Mononuclear cell (primary cell): ENCODE measurements at regions not wholly inside any gene's neighbourhood (a gene's known extent, or its start where the extent isn't known, plus 50 kb on each side); places are given as distances from the start of the nearest gene placed in this dataset.

ENCODE experiments used
- H3K27me3 ChIP-seq: 2 replicates; pipeline ENCODE4 v1.6.0; 2011; ENCODE audit warnings: low read length, control low read depth; ENCODE audit not compliant: insufficient read depth
- H3K4me1 ChIP-seq: 2 replicates; pipeline ENCODE4 v1.5.1; 2011; ENCODE audit warnings: mild to moderate bottlenecking, low read length, control low read depth; ENCODE audit not compliant: insufficient read depth
- H3K4me3 ChIP-seq: 2 replicates; pipeline ENCODE4 v1.5.1; 2011; ENCODE audit warnings: mild to moderate bottlenecking, low read length, moderate library complexity
- H3K9me3 ChIP-seq: 2 replicates; pipeline ENCODE4 v1.5.1; 2011; ENCODE audit warnings: low read depth, mild to moderate bottlenecking, control low read depth, low read length

GRCh38 chr6:164523087-164523654 lies 786.2 kb downstream of the C6orf118 start:
- Histone ChIP-seq H3K4me1 (no peaks in the 10 kb centered on the region), H3K9me3 (no peaks in the 10 kb centered on the region), H3K27me3 (no peaks in the 10 kb centered on the region), H3K4me3 (no peak overlapping the region)

DNA sequence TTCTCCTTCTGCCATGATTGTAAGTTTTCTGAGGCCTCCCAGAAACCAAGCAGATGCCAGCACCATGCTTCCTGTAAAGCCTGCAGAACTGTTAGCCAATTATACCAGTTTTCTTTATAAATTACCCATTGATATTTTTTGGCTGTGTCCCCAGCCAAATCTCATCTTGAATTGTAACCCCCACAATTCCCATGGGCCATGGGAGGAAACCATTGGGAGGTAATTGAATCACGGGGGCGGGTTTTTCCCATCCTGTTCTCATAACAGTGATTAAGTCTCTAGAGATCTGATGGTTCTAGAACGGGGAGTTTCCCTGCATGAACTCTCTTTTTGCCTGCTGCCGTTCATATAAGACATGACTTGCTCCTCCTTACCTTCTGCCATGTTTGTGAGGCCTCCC lies 788.5 kb downstream of the C6orf118 start:
- H3K4me1 ChIP-seq, result no peaks in the 10 kb centered on the region
- peaks cover 6% of the 10 kb centered on the region for H3K9me3 ChIP-seq
- no peaks in the 10 kb centered on the region for H3K27me3 ChIP-seq

DNA sequence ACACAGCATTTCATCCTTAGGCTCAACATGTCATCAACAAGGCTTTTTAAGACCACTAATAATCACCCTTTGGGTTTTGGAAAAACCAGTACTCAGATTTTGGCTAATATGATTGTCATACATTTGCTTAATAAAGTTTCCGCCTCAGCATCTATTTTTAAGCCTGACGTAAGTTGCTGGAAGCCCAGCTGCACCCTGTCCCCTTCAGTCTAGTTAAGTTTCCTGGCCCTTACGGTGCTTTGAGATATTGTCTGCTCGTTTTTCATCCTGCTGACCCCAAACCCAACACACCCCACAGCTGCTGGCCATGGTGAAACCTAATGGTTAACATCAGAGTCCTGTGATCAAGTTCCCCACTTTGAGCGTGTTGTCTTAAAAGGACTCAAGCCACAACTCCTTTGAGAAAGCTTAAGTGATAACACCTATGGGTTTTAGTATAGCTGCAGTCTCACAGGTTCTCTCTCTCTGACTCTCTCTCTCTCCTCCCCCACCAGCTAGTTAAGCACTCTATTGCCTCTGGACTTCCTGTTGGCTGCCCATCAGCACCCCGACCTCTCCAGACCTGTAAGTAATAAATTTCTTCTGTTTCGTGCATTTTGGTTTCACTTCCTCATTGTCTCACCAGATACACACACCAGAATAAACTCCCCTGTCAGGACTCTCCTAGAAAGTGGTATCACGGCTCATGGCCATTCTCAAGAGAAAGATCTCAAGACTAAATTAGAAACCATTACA lies 802.0 kb downstream of the C6orf118 start:
- no peak overlapping the region for H3K4me3 ChIP-seq
- H3K9me3 ChIP-seq, result no peaks in the 10 kb centered on the region
- H3K27me3 ChIP-seq, result no peaks in the 10 kb centered on the region
- no peaks in the 10 kb centered on the region for H3K4me1 ChIP-seq

More for the DNA sequence above, 788.5 kb downstream of the C6orf118 start:
- H3K4me3 ChIP-seq, result no peak overlapping the region

DNA sequence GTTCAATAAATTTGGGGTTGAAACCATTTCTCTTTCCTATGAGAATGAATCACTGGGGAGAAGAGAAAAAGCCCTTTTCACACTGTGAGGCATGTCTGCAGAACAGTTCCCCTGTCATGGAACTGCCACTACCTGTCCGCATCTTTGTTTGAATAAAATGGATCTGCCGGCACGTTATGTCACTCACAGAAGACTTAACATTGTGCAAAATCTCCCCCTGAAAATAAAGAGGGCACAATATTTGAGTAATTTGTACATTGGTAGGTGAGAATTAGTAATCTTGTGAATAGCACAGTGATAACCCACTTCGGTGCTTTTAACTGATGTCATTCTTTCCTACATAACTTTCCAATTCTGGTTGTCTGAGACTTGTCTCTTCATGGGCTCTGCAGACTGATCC lies 804.0 kb downstream of the C6orf118 start:
- no peaks in the 10 kb centered on the region for H3K4me1 ChIP-seq

GRCh38 chr6:164502833-164503232 lies 806.6 kb downstream of the C6orf118 start:
- H3K4me3 ChIP-seq, result no peak overlapping the region
- no peaks in the 10 kb centered on the region for H3K9me3 ChIP-seq
- no peaks in the 10 kb centered on the region for H3K4me1 ChIP-seq
- no peaks in the 10 kb centered on the region for H3K27me3 ChIP-seq

More for the DNA sequence above, 804.0 kb downstream of the C6orf118 start:
- Histone ChIP-seq H3K27me3 (no peaks in the 10 kb centered on the region), H3K9me3 (no peaks in the 10 kb centered on the region), H3K4me3 (no peak overlapping the region)

GRCh38 chr6:164495882-164496495 lies 813.4 kb downstream of the C6orf118 start:
- H3K27me3 ChIP-seq, result no peaks in the 10 kb centered on the region
- no peaks in the 10 kb centered on the region for H3K9me3 ChIP-seq
- H3K4me3 ChIP-seq, result no peak overlapping the region
- no peaks in the 10 kb centered on the region for H3K4me1 ChIP-seq

DNA sequence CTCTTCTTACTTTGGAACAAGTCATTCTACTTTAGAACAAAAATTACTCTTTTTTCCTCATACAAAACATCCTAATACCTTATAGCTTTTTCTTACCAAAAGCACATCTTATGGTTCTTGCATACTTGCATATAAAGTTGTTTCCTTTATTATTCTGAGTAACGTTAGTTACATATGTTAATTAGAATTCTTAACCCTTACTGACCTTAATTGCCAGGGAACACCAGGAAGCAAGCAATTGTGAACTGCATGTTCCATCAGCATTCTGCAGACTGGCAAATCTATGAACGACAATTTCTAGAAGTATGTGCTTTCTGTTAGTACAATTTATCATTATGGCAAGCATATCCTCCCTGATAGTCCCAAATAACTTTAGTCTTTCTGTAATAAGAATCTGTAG lies 831.0 kb downstream of the C6orf118 start:
- Histone ChIP-seq H3K4me1 (no peaks in the 10 kb centered on the region), H3K4me3 (no peak overlapping the region), H3K9me3 (no peaks in the 10 kb centered on the region), H3K27me3 (no peaks in the 10 kb centered on the region)

- Histone ChIP-seq H3K9me3 (no peaks in the 10 kb centered on the region), H3K4me1 (no peaks in the 10 kb centered on the region), H3K27me3 (no peaks in the 10 kb centered on the region), H3K4me3 (no peak overlapping the region)
Observed at GRCh38 chr6:164477790-164478189, 831.6 kb downstream of the C6orf118 start.

DNA sequence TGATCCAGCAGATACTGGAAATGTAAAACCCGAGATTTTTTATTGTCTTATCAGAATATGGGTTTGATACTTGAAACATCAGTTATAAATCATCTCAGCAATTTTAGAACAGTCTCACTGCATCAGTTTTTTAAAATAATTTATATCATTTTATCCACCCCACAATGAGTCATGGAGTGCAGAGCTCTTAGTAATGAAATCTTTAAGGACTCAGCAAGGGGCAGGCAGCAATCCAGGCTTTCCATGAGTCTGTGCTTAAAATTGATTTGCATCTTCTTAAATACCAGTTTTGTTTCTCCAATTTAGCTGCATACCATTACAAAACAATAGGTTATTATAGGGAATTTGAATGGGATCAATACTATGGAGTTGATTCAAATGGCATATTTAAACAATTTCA lies 832.3 kb downstream of the C6orf118 start:
- Histone ChIP-seq H3K27me3 (no peaks in the 10 kb centered on the region), H3K4me3 (no peak overlapping the region), H3K9me3 (no peaks in the 10 kb centered on the region), H3K4me1 (no peaks in the 10 kb centered on the region)

GRCh38 chr6:164469276-164469949 lies 840.0 kb downstream of the C6orf118 start:
- Histone ChIP-seq H3K27me3 (no peaks in the 10 kb centered on the region), H3K9me3 (no peaks in the 10 kb centered on the region), H3K4me3 (no peak overlapping the region), H3K4me1 (no peaks in the 10 kb centered on the region)

- Histone ChIP-seq H3K27me3 (no peaks in the 10 kb centered on the region), H3K4me1 (no peaks in the 10 kb centered on the region), H3K4me3 (no peak overlapping the region), H3K9me3 (no peaks in the 10 kb centered on the region)
Observed at GRCh38 chr6:164455835-164456234, 853.6 kb downstream of the C6orf118 start.

DNA sequence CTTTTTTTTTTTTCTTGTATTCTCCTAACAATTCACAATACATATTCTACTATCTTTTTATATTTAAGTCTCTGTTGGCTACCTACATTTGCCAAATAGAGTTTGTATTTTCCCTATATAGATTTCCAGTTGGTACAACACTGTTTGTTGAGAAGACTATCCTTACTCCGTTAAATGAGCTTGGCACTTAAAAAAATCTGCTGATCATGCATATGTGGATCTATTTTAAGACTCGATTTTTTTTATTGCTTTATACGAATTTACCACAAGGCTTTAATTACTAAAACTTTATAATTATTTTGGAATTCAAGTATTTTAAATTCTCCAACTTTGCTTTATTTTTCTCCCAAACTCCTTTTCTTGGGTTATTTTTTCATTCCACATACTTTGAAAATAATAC lies 855.6 kb downstream of the C6orf118 start:
- no peaks in the 10 kb centered on the region for H3K4me1 ChIP-seq
- H3K4me3 ChIP-seq, result no peak overlapping the region
- no peaks in the 10 kb centered on the region for H3K27me3 ChIP-seq
- no peaks in the 10 kb centered on the region for H3K9me3 ChIP-seq

DNA sequence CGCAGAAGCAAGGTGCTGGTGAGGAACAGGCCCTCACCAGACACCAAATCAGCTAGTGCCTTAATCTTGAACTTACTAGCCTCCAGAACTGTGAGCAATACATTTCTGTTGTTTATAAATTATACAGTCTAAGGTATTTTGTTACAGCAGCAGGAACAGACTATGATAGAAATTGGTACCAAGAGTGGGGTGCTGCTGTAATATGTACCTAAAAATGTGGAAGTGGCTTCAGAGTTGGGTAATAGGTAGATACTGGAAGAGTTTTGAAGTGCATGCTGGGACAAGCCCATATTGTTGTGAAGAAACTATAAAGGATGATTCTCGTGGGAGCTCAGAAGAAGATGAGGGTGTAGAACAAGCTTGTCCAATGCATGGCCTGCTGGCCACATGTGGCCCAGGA lies 866.8 kb downstream of the C6orf118 start:
- Histone ChIP-seq H3K4me3 (no peak overlapping the region), H3K27me3 (no peaks in the 10 kb centered on the region), H3K9me3 (no peaks in the 10 kb centered on the region), H3K4me1 (no peaks in the 10 kb centered on the region)

DNA sequence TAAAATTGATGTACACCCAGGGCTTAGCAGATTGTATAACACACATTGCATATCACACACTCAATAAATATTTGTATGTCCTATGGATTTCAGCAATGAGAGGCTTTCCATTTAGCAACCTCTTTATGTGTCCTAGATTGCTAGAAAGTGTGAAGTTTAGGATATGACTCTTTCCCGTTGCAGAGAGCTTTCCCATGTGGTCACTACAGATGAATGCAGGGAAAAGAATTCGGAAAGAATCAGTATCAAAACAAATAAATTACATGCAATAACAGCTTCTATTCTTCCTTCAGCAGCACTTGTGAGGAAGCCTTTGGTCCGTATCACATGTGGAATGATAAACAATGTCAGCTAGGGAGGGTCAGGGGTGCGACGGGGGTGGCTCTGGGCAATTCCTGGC lies 870.1 kb downstream of the C6orf118 start:
- H3K27me3 ChIP-seq, result no peaks in the 10 kb centered on the region
- H3K4me1 ChIP-seq, result no peaks in the 10 kb centered on the region
- H3K9me3 ChIP-seq, result peaks cover 7% of the 10 kb centered on the region
- no peak overlapping the region for H3K4me3 ChIP-seq

DNA sequence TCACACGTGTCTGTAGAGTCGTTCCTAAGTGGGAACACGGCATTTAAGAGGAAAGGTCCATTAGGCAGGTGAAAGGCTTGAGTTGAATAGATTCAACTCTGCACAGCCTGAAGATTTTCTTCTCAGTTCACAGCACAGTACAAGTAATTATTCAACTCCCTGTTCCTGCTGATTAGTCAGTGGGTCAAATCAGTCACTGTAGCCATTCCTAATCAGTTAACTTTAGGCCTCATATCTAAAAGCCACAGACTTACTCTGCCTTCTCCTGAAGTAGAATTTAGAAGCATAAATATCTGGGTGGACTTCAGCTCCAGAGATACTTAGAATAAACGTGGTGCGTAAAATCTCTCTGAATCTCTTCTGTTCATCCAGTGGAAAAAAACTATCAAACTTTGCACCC lies 872.4 kb downstream of the C6orf118 start:
- Histone ChIP-seq H3K27me3 (no peaks in the 10 kb centered on the region), H3K4me3 (no peak overlapping the region), H3K4me1 (no peaks in the 10 kb centered on the region), H3K9me3 (peaks cover 7% of the 10 kb centered on the region)
